ENCODE measurements at regions not wholly inside any gene's neighbourhood (a gene's known extent, or its start where the extent isn't known, plus 50 kb on each side); places are given as distances from the start of the nearest gene placed in this dataset.

GRCh38 chr4:87734936-87735335, 64.4 kb upstream of the IBSP start:
- WGBS, result 70% methylated on average over 4 of the region's 4 CpGs
- Histone ChIP-seq H3K27ac (ENCODE audit: low read depth in 1 of 2, low read length in 2 of 2) (no peak overlapping the region), H3K36me3 (ENCODE audit: control insufficient read depth in 4 of 4, insufficient read depth in 3 of 4, low read depth in 1 of 4, low read length in 3 of 4) (no peaks in the 10 kb centered on the region), H3K9ac (ENCODE audit: low read depth in 1 of 2, low read length in 2 of 2) (no peak overlapping the region), H3K9me3 (ENCODE audit: control insufficient read depth in 4 of 4, low read length in 3 of 4) (no peaks in the 10 kb centered on the region), H3K4me3 (ENCODE audit: low read depth in 1 of 3, low read length in 3 of 3) (no peak overlapping the region), H3K27me3 (ENCODE audit: control insufficient read depth in 4 of 4, insufficient read depth in 4 of 4, low read length in 3 of 4) (no peaks in the 10 kb centered on the region), H3K4me1 (ENCODE audit: control insufficient read depth in 4 of 4, insufficient read depth in 4 of 4, low read length in 3 of 4) (no peaks in the 10 kb centered on the region)
- DNase-seq (ENCODE audit: low spot score), result no peak
- TF ChIP-seq FOXA1 (IDR thresholded peaks at IDR 0.05), result no peak
- TF ChIP-seq, protein P1, sequence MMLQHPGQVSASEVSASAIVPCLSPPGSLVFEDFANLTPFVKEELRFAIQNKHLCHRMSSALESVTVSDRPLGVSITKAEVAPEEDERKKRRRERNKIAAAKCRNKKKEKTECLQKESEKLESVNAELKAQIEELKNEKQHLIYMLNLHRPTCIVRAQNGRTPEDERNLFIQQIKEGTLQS (IDR thresholded peaks at IDR 0.05), result no peak

DNA sequence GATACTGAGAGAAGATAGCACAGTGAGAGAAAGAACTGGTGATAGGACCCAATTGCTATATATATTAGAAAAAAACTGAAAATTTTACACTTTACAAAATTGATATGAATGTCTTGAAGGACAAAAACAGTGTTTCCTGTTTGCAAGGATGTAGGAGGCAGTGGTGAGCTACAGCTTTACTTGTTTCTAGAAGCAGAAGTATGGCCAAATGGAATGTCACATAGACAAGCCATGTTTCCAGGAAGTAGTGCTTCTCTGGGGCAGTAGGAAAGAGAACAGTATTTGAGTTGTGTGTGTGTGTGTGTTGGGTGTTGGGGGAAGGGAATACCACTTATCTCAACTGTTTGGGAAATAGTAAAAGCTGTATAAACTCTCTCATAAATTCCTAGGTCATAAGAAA, 60.9 kb upstream of the IBSP start:
- Histone ChIP-seq H3K27ac (ENCODE audit: low read depth in 1 of 2, low read length in 2 of 2) (no peak overlapping the region), H3K9ac (ENCODE audit: low read depth in 1 of 2, low read length in 2 of 2) (no peak overlapping the region), H3K36me3 (ENCODE audit: control insufficient read depth in 4 of 4, insufficient read depth in 3 of 4, low read depth in 1 of 4, low read length in 3 of 4) (no peaks in the 10 kb centered on the region), H3K9me3 (ENCODE audit: control insufficient read depth in 4 of 4, low read length in 3 of 4) (no peaks in the 10 kb centered on the region), H3K27me3 (ENCODE audit: control insufficient read depth in 4 of 4, insufficient read depth in 4 of 4, low read length in 3 of 4) (no peaks in the 10 kb centered on the region), H3K4me3 (ENCODE audit: low read depth in 1 of 3, low read length in 3 of 3) (no peak overlapping the region), H3K4me1 (ENCODE audit: control insufficient read depth in 4 of 4, insufficient read depth in 4 of 4, low read length in 3 of 4) (no peaks in the 10 kb centered on the region)
- DNase-seq (ENCODE audit: low spot score), result no peak
- TF ChIP-seq HNF4A (conservative IDR thresholded peaks at IDR 0.05) (no peak), TAF1 (conservative IDR thresholded peaks at IDR 0.05) (no peak), CTCF (IDR thresholded peaks at IDR 0.05; ENCODE audit: low read depth, low read length, missing input control) (no peak), SP1 (IDR thresholded peaks at IDR 0.05) (no peak), FOXA2 (IDR thresholded peaks at IDR 0.05) (no peak), GABPA (IDR thresholded peaks at IDR 0.05 in 1 of 2, conservative IDR thresholded peaks at IDR 0.05 in 1 of 2) (no peak), RXRA (IDR thresholded peaks at IDR 0.05) (no peak), REST (IDR thresholded peaks at IDR 0.05) (no peak), FOXA1 (IDR thresholded peaks at IDR 0.05) (no peak), EGR1 (IDR thresholded peaks at IDR 0.05; ENCODE audit: low read depth in 2 of 2) (no peak), RAD21 (IDR thresholded peaks at IDR 0.05) (no peak)
- TF ChIP-seq, protein P2, sequence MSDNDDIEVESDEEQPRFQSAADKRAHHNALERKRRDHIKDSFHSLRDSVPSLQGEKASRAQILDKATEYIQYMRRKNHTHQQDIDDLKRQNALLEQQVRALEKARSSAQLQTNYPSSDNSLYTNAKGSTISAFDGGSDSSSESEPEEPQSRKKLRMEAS (IDR thresholded peaks at IDR 0.05), result no peak
- TF ChIP-seq, protein P3, sequence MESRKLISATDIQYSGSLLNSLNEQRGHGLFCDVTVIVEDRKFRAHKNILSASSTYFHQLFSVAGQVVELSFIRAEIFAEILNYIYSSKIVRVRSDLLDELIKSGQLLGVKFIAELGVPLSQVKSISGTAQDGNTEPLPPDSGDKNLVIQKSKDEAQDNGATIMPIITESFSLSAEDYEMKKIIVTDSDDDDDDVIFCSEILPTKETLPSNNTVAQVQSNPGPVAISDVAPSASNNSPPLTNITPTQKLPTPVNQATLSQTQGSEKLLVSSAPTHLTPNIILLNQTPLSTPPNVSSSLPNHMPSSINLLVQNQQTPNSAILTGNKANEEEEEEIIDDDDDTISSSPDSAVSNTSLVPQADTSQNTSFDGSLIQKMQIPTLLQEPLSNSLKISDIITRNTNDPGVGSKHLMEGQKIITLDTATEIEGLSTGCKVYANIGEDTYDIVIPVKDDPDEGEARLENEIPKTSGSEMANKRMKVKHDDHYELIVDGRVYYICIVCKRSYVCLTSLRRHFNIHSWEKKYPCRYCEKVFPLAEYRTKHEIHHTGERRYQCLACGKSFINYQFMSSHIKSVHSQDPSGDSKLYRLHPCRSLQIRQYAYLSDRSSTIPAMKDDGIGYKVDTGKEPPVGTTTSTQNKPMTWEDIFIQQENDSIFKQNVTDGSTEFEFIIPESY (IDR thresholded peaks at IDR 0.05), result no peak
- TF ChIP-seq, protein P1 (IDR thresholded peaks at IDR 0.05), result no peak
